ENCODE measurements at regions not wholly inside any gene's neighbourhood (a gene's known extent, or its start where the extent isn't known, plus 50 kb on each side); places are given as distances from the start of the nearest gene placed in this dataset.

DNA sequence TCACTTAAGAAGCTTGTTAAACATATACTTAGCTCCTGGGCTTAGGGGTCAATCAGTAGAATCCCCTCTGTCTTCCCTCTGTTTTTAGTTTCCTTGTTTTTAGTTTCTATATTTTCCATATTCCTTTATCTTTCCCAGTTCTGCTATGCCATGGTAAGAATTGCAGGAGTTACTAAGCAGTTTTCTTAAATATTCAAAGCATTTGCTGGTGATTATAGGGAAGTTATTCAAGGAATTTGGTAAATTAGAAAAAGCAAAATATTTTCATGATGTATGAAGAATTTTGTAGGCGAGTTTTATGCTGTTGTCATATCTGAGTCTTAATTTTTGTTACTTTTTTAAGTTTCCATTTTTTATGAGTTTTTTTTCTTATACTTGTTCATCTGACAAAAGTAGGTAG, 91.6 kb upstream of the NUDT6 start:
- no peak overlapping the region for H4K8ac ChIP-seq (ENCODE audit: low read length)
- no peak overlapping the region for H3K18ac ChIP-seq (ENCODE audit: low read depth in 1 of 2, low read length in 2 of 2)
- H2BK120ac ChIP-seq (ENCODE audit: low read depth, low read length), result no peak overlapping the region
- no peaks in the 10 kb centered on the region for H3K27me3 ChIP-seq (ENCODE audit: control insufficient read depth in 1 of 2, insufficient read depth in 1 of 2, low read length in 2 of 2)
- H2BK12ac ChIP-seq (ENCODE audit: low read length in 2 of 2), result no peak overlapping the region
- no peak overlapping the region for H3K27ac ChIP-seq (ENCODE audit: low read length, poor library complexity, severe bottlenecking)
- H3K36me3 ChIP-seq (ENCODE audit: control insufficient read depth in 1 of 2, insufficient read depth in 2 of 2, low read depth in 1 of 2, low read length in 2 of 2), result peaks cover 0 to 2% of the 10 kb centered on the region in 2 experiments
- DNase-seq, result no peak
- peaks cover 1% of the 10 kb centered on the region for H3K4me1 ChIP-seq (ENCODE audit: control insufficient read depth, insufficient read depth, low read depth, low read length)
- H3K9ac ChIP-seq (ENCODE audit: low read length), result no peak overlapping the region
- no peak overlapping the region for H4K91ac ChIP-seq (ENCODE audit: low read length)
- H3K23ac ChIP-seq (ENCODE audit: low read length in 2 of 2), result no peak overlapping the region
- no peak overlapping the region for H2AFZ ChIP-seq (ENCODE audit: low read depth, low read length)
- H3K9me3 ChIP-seq (ENCODE audit: control insufficient read depth, low read length), result no peaks in the 10 kb centered on the region
- H3K4ac ChIP-seq (ENCODE audit: low read depth in 1 of 2, low read length in 2 of 2), result no peak overlapping the region
- no peak overlapping the region for H2AK5ac ChIP-seq (ENCODE audit: low read length, severe bottlenecking)
- no peak overlapping the region for H2BK5ac ChIP-seq (ENCODE audit: low read depth, low read length, poor library complexity, severe bottlenecking)
- no peak overlapping the region for H3K4me2 ChIP-seq (ENCODE audit: low read length, poor library complexity, severe bottlenecking)
- 90% methylated on average over 1 of the region's 1 CpG for WGBS
- no peak overlapping the region for H2BK15ac ChIP-seq (ENCODE audit: low read depth, poor library complexity, severe bottlenecking)
- peaks cover 5% of the 10 kb centered on the region for H3K79me1 ChIP-seq (replicated peaks; ENCODE audit: low read length, poor library complexity, severe bottlenecking)
- H3K14ac ChIP-seq (ENCODE audit: low read length in 2 of 2), result no peak overlapping the region
- H3K4me3 ChIP-seq (ENCODE audit: insufficient read depth in 1 of 2, low read depth in 1 of 2, low read length in 2 of 2), result no peak overlapping the region

DNA sequence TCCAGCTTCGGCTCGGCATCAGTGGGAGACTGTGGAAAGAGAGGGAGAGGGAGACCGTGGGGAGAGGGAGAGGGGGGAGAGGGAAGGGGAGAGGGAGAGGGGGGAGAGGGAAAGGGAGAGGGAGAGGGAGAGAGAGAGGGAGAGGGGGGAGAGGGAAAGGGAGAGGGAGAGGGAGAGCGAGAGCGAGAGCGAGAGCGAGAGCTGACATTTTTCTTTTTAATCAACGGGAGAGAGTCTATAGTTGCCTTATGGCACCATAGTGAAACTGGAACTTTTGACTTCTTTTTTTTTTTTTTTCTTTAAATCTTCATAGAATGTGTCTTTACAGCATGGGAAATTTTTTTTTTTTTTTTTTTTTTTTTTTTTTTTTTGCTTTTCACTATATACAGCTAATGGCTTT, 94.7 kb upstream of the NUDT6 start:
- Histone ChIP-seq H2AK5ac (ENCODE audit: low read length, severe bottlenecking) (no peak overlapping the region), H2BK15ac (ENCODE audit: low read depth, poor library complexity, severe bottlenecking) (no peak overlapping the region), H3K9ac (ENCODE audit: low read length) (no peak overlapping the region), H3K23ac (ENCODE audit: low read length in 2 of 2) (no peak overlapping the region), H3K27me3 (ENCODE audit: control insufficient read depth in 1 of 2, insufficient read depth in 1 of 2, low read length in 2 of 2) (no peaks in the 10 kb centered on the region), H3K4me1 (ENCODE audit: control insufficient read depth, insufficient read depth, low read depth, low read length) (peaks cover 1% of the 10 kb centered on the region), H3K4ac (ENCODE audit: low read depth in 1 of 2, low read length in 2 of 2) (no peak overlapping the region), H3K36me3 (ENCODE audit: control insufficient read depth in 1 of 2, insufficient read depth in 2 of 2, low read depth in 1 of 2, low read length in 2 of 2) (no peaks in the 10 kb centered on the region), H3K4me3 (ENCODE audit: insufficient read depth in 1 of 2, low read depth in 1 of 2, low read length in 2 of 2) (no peak overlapping the region), H3K9me3 (ENCODE audit: control insufficient read depth, low read length) (no peaks in the 10 kb centered on the region), H4K8ac (ENCODE audit: low read length) (no peak overlapping the region), H2BK5ac (ENCODE audit: low read depth, low read length, poor library complexity, severe bottlenecking) (no peak overlapping the region), H3K14ac (ENCODE audit: low read length in 2 of 2) (no peak overlapping the region), H3K18ac (ENCODE audit: low read depth in 1 of 2, low read length in 2 of 2) (no peak overlapping the region), H2BK120ac (ENCODE audit: low read depth, low read length) (no peak overlapping the region), H2BK12ac (ENCODE audit: low read length in 2 of 2) (no peak overlapping the region), H3K27ac (ENCODE audit: low read length, poor library complexity, severe bottlenecking) (peak overlapping the region; percentile 40), H3K4me2 (ENCODE audit: low read length, poor library complexity, severe bottlenecking) (no peak overlapping the region), H2AFZ (ENCODE audit: low read depth, low read length) (no peak overlapping the region), H4K91ac (ENCODE audit: low read length) (no peak overlapping the region), H3K79me1 (replicated peaks; ENCODE audit: low read length, poor library complexity, severe bottlenecking) (peaks cover 4% of the 10 kb centered on the region)
- no peak for DNase-seq
- WGBS, result no CpG with 5 or more reads among the region's 8 CpGs

DNA sequence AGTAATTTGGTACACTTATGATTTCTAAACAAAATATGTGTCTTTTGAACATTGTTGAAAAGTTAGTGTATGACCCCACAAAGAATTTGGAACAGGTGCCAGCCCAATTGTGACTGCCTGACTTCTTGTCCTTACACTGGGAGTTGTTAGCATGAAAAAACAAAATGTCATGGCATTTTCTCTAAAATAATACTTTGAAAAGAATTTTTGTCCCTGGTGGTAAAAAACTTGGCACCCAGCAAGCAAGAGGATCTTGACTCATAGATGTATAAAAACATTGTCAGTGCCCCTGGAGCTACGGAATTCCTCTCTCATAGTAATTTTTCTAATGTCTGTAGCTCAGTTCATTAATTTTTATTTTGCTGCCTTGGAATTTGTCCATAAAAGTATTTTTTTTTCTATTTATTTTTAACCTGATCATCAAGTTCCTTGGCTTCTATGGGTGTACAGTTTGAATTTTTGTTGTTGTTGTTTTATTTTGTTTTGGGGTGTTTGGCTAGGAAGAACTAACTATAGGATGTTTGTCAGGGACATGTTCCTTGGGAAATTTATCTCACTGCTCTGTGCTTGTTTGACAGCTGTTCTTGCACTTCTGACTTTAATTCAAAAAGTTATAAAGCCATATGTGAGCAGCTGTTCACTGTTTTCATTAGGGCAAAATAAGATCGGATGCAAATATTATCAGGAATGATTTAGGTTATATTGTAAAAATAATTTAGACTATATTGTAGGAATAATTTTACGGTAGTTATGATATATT, 95.4 kb upstream of the NUDT6 start:
- Histone ChIP-seq H3K23ac (ENCODE audit: low read length in 2 of 2) (no peak overlapping the region), H2AK5ac (ENCODE audit: low read length, severe bottlenecking) (no peak overlapping the region), H3K27me3 (ENCODE audit: control insufficient read depth in 1 of 2, insufficient read depth in 1 of 2, low read length in 2 of 2) (no peaks in the 10 kb centered on the region), H3K27ac (ENCODE audit: low read length, poor library complexity, severe bottlenecking) (peak overlapping the region; percentile 89), H3K18ac (ENCODE audit: low read depth in 1 of 2, low read length in 2 of 2) (no peak overlapping the region), H2BK120ac (ENCODE audit: low read depth, low read length) (no peak overlapping the region), H4K8ac (ENCODE audit: low read length) (no peak overlapping the region), H3K4ac (ENCODE audit: low read depth in 1 of 2, low read length in 2 of 2) (no peak overlapping the region), H3K4me2 (ENCODE audit: low read length, poor library complexity, severe bottlenecking) (peak overlapping the region; percentile 6), H3K14ac (ENCODE audit: low read length in 2 of 2) (no peak overlapping the region), H2BK12ac (ENCODE audit: low read length in 2 of 2) (no peak overlapping the region), H3K4me3 (ENCODE audit: insufficient read depth in 1 of 2, low read depth in 1 of 2, low read length in 2 of 2) (no peak overlapping the region), H3K79me1 (replicated peaks; ENCODE audit: low read length, poor library complexity, severe bottlenecking) (peaks cover 2% of the 10 kb centered on the region), H3K9me3 (ENCODE audit: control insufficient read depth, low read length) (no peaks in the 10 kb centered on the region), H2AFZ (ENCODE audit: low read depth, low read length) (no peak overlapping the region), H3K36me3 (ENCODE audit: control insufficient read depth in 1 of 2, insufficient read depth in 2 of 2, low read depth in 1 of 2, low read length in 2 of 2) (no peaks in the 10 kb centered on the region), H3K4me1 (ENCODE audit: control insufficient read depth, insufficient read depth, low read depth, low read length) (peaks cover under 1% of the 10 kb centered on the region), H2BK15ac (ENCODE audit: low read depth, poor library complexity, severe bottlenecking) (no peak overlapping the region), H4K91ac (ENCODE audit: low read length) (no peak overlapping the region), H2BK5ac (ENCODE audit: low read depth, low read length, poor library complexity, severe bottlenecking) (no peak overlapping the region), H3K9ac (ENCODE audit: low read length) (peak overlapping the region; percentile 14)
- WGBS, result 100% methylated on average over 1 of the region's 3 CpGs
- DNase-seq, result no peak

DNA sequence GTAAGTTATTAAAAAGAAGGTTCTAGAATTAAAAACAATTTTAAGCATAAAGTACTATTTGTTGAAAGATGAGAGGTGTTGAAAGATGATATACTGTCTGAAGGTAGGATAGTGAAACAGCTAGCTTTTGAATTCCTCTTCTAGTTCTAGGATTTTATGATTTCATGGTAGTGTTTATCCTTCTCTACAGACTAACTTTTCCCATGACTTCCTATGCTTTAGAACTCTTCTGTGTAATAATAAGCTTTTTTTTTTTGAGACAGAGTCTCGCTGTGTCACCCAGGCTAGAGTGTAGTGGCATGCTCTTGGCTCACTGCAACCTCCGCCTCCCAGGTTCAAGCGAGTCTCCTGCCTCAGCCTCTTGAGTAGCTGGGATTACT, 96.0 kb upstream of the NUDT6 start:
- Histone ChIP-seq H3K4me1 (ENCODE audit: control insufficient read depth, insufficient read depth, low read depth, low read length) (no peaks in the 10 kb centered on the region), H2AK5ac (ENCODE audit: low read length, severe bottlenecking) (no peak overlapping the region), H2AFZ (ENCODE audit: low read depth, low read length) (no peak overlapping the region), H4K8ac (ENCODE audit: low read length) (no peak overlapping the region), H2BK5ac (ENCODE audit: low read depth, low read length, poor library complexity, severe bottlenecking) (no peak overlapping the region), H3K9ac (ENCODE audit: low read length) (no peak overlapping the region), H3K23ac (ENCODE audit: low read length in 2 of 2) (no peak overlapping the region), H4K91ac (ENCODE audit: low read length) (no peak overlapping the region), H3K14ac (ENCODE audit: low read length in 2 of 2) (no peak overlapping the region), H3K4me2 (ENCODE audit: low read length, poor library complexity, severe bottlenecking) (no peak overlapping the region), H3K9me3 (ENCODE audit: control insufficient read depth, low read length) (no peaks in the 10 kb centered on the region), H3K27ac (ENCODE audit: low read length, poor library complexity, severe bottlenecking) (no peak overlapping the region), H2BK12ac (ENCODE audit: low read length in 2 of 2) (no peak overlapping the region), H2BK120ac (ENCODE audit: low read depth, low read length) (no peak overlapping the region), H2BK15ac (ENCODE audit: low read depth, poor library complexity, severe bottlenecking) (no peak overlapping the region), H3K36me3 (ENCODE audit: control insufficient read depth in 1 of 2, insufficient read depth in 2 of 2, low read depth in 1 of 2, low read length in 2 of 2) (no peaks in the 10 kb centered on the region), H3K18ac (ENCODE audit: low read depth in 1 of 2, low read length in 2 of 2) (no peak overlapping the region), H3K4me3 (ENCODE audit: insufficient read depth in 1 of 2, low read depth in 1 of 2, low read length in 2 of 2) (no peak overlapping the region), H3K79me1 (replicated peaks; ENCODE audit: low read length, poor library complexity, severe bottlenecking) (peaks cover 2% of the 10 kb centered on the region), H3K27me3 (ENCODE audit: control insufficient read depth in 1 of 2, insufficient read depth in 1 of 2, low read length in 2 of 2) (no peaks in the 10 kb centered on the region), H3K4ac (ENCODE audit: low read depth in 1 of 2, low read length in 2 of 2) (no peak overlapping the region)
- no peak for DNase-seq
- WGBS, result 65% methylated on average over 3 of the region's 3 CpGs
